Bronchial epithelial cell (primary cell): ENCODE measurements at regions not wholly inside any gene's neighbourhood (a gene's known extent, or its start where the extent isn't known, plus 50 kb on each side); places are given as distances from the start of the nearest gene placed in this dataset.
A peak's percentile ranks its signal among the peaks of the same experiment; 100 is the strongest.

Experiments used
- DNase-seq: peaks from one replicate; pipeline ENCODE4 v3.0.0-alpha.2; 2010; ENCODE audit warnings: low read depth
- FAIRE-seq: peaks from 2 replicates; lab custom pipeline; 2011; peaks lifted over from hg19 to GRCh38; lab: Jason Lieb, UNC
- H3K27me3 ChIP-seq: 2 replicates; pipeline ENCODE4 v1.5.1; 2011; ENCODE audit warnings: low read length; ENCODE audit not compliant: control insufficient read depth, insufficient read depth
- H3K36me3 ChIP-seq: 2 replicates; pipeline ENCODE4 v1.5.1; 2011; ENCODE audit warnings: low read length; ENCODE audit not compliant: control insufficient read depth, insufficient read depth
- H3K4me3 ChIP-seq: 2 replicates; pipeline ENCODE4 v1.5.1; 2011; ENCODE audit warnings: mild to moderate bottlenecking, low read depth, low read length, control low read depth
- TF ChIP-seq, protein P1 (sequence below): IDR thresholded peaks from 2 replicates; pipeline ENCODE4 v1.5.1; 2011; ENCODE audit warnings: mild to moderate bottlenecking, moderate library complexity, low read length, control low read depth, inconsistent platforms; ENCODE audit not compliant: insufficient read depth, severe bottlenecking

DNA sequence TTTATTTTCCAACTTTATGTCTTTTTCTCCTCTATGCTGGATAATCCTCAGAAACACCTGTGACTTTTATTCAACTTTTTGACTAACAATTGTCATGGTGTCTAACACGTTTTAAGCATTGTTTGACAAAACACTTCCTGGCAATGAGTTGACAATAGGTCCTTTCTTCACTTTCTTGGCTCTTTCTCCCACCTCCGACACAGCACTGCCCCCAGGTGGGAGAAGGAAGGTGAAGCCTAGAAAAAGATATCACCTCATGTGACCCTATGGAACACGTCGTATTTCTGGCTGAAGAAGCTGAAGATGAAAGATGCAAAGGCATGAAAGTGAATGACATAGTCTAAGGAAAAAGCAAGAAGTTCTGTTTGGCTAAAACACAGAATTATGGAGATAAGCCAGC, 430.0 kb downstream of the ETNK1 start:
- no peak overlapping the region for H3K4me3 ChIP-seq
- no peaks in the 10 kb centered on the region for H3K36me3 ChIP-seq
- peak; percentile 48 for DNase-seq
- no peaks in the 10 kb centered on the region for H3K27me3 ChIP-seq
- FAIRE-seq = peak; percentile 28
- TF ChIP-seq, protein P1, sequence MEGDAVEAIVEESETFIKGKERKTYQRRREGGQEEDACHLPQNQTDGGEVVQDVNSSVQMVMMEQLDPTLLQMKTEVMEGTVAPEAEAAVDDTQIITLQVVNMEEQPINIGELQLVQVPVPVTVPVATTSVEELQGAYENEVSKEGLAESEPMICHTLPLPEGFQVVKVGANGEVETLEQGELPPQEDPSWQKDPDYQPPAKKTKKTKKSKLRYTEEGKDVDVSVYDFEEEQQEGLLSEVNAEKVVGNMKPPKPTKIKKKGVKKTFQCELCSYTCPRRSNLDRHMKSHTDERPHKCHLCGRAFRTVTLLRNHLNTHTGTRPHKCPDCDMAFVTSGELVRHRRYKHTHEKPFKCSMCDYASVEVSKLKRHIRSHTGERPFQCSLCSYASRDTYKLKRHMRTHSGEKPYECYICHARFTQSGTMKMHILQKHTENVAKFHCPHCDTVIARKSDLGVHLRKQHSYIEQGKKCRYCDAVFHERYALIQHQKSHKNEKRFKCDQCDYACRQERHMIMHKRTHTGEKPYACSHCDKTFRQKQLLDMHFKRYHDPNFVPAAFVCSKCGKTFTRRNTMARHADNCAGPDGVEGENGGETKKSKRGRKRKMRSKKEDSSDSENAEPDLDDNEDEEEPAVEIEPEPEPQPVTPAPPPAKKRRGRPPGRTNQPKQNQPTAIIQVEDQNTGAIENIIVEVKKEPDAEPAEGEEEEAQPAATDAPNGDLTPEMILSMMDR = peak; percentile 59

DNA sequence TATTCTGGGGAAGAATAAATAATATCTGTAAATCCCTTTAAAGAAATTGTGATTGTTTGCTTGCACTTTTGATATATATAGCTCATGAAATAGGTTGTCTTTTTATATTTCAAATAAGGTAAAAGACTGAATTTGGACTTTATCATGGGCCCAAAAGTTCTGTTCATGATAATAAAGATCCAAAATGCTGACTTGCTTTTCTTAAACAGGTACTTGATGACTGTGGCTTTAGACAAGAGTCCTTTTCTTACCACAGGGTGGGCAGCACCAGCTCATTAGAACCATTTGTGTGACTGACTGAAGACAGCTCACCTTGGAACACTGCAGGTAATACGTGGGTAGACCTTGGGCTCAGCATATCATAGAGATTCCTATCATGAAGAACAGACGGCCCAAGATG, 432.6 kb downstream of the ETNK1 start:
- FAIRE-seq (no peak), DNase-seq (no peak)
- TF ChIP-seq, protein P1 = no peak
- Histone ChIP-seq H3K4me3 (no peak overlapping the region), H3K27me3 (no peaks in the 10 kb centered on the region), H3K36me3 (no peaks in the 10 kb centered on the region)

- Histone ChIP-seq H3K27me3 (no peaks in the 10 kb centered on the region), H3K4me3 (no peak overlapping the region), H3K36me3 (no peaks in the 10 kb centered on the region)
- DNase-seq = no peak
- no peak for FAIRE-seq
- TF ChIP-seq, protein P1 = no peak
These were observed 435.2 kb downstream of the ETNK1 start for GRCh38 chr12:23060161-23060560.

- H3K36me3 ChIP-seq = no peaks in the 10 kb centered on the region
- no peak for FAIRE-seq
- TF ChIP-seq, protein P1 = no peak
- no peaks in the 10 kb centered on the region for H3K27me3 ChIP-seq
- no peak for DNase-seq
- H3K4me3 ChIP-seq = no peak overlapping the region
These were observed 438.2 kb downstream of the ETNK1 start for GRCh38 chr12:23063206-23063605.

- Histone ChIP-seq H3K4me3 (no peak overlapping the region), H3K27me3 (no peaks in the 10 kb centered on the region), H3K36me3 (no peaks in the 10 kb centered on the region)
- peak; percentile 86 for DNase-seq
- TF ChIP-seq, protein P1 = no peak
- no peak for FAIRE-seq
These were observed 441.1 kb downstream of the ETNK1 start for GRCh38 chr12:23066095-23066494.

DNA sequence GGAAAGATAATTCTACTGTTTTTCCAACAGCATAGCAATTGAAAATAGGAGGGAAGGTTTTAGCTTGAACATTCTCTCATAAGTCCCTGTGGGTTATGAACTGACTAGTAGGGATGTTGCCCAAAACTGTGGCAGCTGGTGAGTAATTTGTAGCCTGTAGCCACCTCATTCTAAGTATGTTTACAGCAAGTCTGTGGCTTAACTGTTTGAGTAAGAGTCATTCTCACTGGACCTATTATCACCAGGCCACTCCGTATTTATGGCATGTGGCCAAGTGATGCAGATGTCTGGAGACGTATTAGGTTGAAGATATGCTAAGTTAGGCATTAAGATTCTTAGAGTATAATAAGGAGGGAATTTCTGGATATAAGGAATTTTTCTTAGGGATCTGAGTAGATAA, 458.3 kb downstream of the ETNK1 start:
- FAIRE-seq (no peak), DNase-seq (peak; percentile 95)
- Histone ChIP-seq H3K36me3 (no peaks in the 10 kb centered on the region), H3K27me3 (no peaks in the 10 kb centered on the region), H3K4me3 (no peak overlapping the region)
- TF ChIP-seq, protein P1 = no peak
